HTR-8/SVneo (cell line): ENCODE measurements at regions not wholly inside any gene's neighbourhood (a gene's known extent, or its start where the extent isn't known, plus 50 kb on each side); places are given as distances from the start of the nearest gene placed in this dataset.
"Not testable (repeated sequence)": the region's sequence is repeated elsewhere in the genome, so short reads cannot be mapped to it uniquely, and the experiment has no call there.

Experiments
- DNase-seq: peaks from one replicate; pipeline ENCODE4 v3.0.0; 2011; ENCODE audit warnings: low spot score, mixed read lengths; ENCODE audit not compliant: insufficient read length
- FAIRE-seq: peaks from 2 replicates; lab custom pipeline; 2011; peaks lifted over from hg19 to GRCh38; lab: Jason Lieb, UNC

- not testable (repeated sequence) for DNase-seq, FAIRE-seq
Measured at GRCh38 chr4:131729716-131730398, 1419.2 kb upstream of the PCDH10 start.

GRCh38 chr4:131730574-131730973 lies 1418.5 kb upstream of the PCDH10 start:
- not testable (repeated sequence) for DNase-seq, FAIRE-seq

GRCh38 chr4:131732034-131732630 lies 1417.0 kb upstream of the PCDH10 start:
- not testable (repeated sequence) for DNase-seq, FAIRE-seq

GRCh38 chr4:131734321-131734720 lies 1414.8 kb upstream of the PCDH10 start:
- not testable (repeated sequence) for DNase-seq, FAIRE-seq

GRCh38 chr4:131734851-131735385 lies 1414.2 kb upstream of the PCDH10 start:
- not testable (repeated sequence) for DNase-seq, FAIRE-seq

- FAIRE-seq, DNase-seq: not testable (repeated sequence)
Measured at GRCh38 chr4:131738991-131739390, 1410.1 kb upstream of the PCDH10 start.

- FAIRE-seq, DNase-seq: not testable (repeated sequence)
Measured at GRCh38 chr4:131741836-131742235, 1407.3 kb upstream of the PCDH10 start.

GRCh38 chr4:131742536-131743205 lies 1406.4 kb upstream of the PCDH10 start:
- peak; percentile 89 for FAIRE-seq
- not testable (repeated sequence) for DNase-seq

- FAIRE-seq, DNase-seq: not testable (repeated sequence)
Measured at GRCh38 chr4:131743348-131743747, 1405.7 kb upstream of the PCDH10 start.

GRCh38 chr4:131747203-131747602 lies 1401.9 kb upstream of the PCDH10 start:
- FAIRE-seq, DNase-seq: not testable (repeated sequence)

- DNase-seq, FAIRE-seq: not testable (repeated sequence)
Measured at GRCh38 chr4:131749224-131749623, 1399.9 kb upstream of the PCDH10 start.

GRCh38 chr4:131750006-131750405 lies 1399.1 kb upstream of the PCDH10 start:
- DNase-seq, result not testable (repeated sequence)
- peak; percentile 83 for FAIRE-seq

- FAIRE-seq, DNase-seq: not testable (repeated sequence)
Measured at GRCh38 chr4:131750469-131750868, 1398.6 kb upstream of the PCDH10 start.

- not testable (repeated sequence) for FAIRE-seq, DNase-seq
Measured at GRCh38 chr4:131762234-131762633, 1386.9 kb upstream of the PCDH10 start.

- FAIRE-seq, result no peak
- DNase-seq, result no peak
Measured at GRCh38 chr4:131764730-131765129, 1384.4 kb upstream of the PCDH10 start.

GRCh38 chr4:131774382-131774781 lies 1374.7 kb upstream of the PCDH10 start:
- peak; percentile 11 for DNase-seq
- FAIRE-seq, result not testable (repeated sequence)

GRCh38 chr4:131810565-131810964 lies 1338.5 kb upstream of the PCDH10 start:
- DNase-seq, FAIRE-seq: not testable (repeated sequence)
